H1 (cell line): ENCODE measurements at regions not wholly inside any gene's neighbourhood (a gene's known extent, or its start where the extent isn't known, plus 50 kb on each side); places are given as distances from the start of the nearest gene placed in this dataset.

Experiments used
- CBX8 ChIP-seq: fragments of 300-800, 300-1000 bp; sonication (generic); IDR thresholded peaks from 2 replicates; pipeline ENCODE4 v1.7.1; 2016; ENCODE audit warnings: low read depth, low read length, borderline replicate concordance
- TAF1 ChIP-seq: IDR thresholded peaks from 2 replicates; pipeline ENCODE4 v1.6.1; 2011; ENCODE audit warnings: mild to moderate bottlenecking, low read depth, low read length

- TF ChIP-seq CBX8 (no peak), TAF1 (no peak)
These were observed 90.4 kb downstream of the SEPTIN7 start (continued) for GRCh38 chr7:35891004-35891830.
